ENCODE measurements at regions not wholly inside any gene's neighbourhood (a gene's known extent, or its start where the extent isn't known, plus 50 kb on each side); places are given as distances from the start of the nearest gene placed in this dataset.

DNA sequence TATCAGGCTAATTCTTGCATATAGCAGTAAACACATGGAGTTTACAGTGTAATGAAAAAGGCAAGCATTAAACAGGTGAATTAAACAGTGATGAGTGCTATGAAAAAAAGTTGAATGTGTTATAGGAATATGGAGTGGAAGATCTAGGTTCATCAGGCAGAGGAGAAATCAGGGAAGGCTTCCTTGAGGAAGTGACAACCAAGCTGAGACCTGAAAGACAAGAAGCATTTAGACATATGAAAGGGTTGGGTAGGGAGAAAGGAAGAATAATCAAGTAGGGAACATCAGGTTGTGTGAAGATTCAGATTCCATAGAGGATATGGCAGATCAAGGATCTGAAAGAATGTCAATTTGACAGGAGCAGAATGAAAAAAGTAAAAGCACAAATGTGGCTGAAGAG lies 612.5 kb downstream of the PRELID2 start:
- TF ChIP-seq, protein P1, sequence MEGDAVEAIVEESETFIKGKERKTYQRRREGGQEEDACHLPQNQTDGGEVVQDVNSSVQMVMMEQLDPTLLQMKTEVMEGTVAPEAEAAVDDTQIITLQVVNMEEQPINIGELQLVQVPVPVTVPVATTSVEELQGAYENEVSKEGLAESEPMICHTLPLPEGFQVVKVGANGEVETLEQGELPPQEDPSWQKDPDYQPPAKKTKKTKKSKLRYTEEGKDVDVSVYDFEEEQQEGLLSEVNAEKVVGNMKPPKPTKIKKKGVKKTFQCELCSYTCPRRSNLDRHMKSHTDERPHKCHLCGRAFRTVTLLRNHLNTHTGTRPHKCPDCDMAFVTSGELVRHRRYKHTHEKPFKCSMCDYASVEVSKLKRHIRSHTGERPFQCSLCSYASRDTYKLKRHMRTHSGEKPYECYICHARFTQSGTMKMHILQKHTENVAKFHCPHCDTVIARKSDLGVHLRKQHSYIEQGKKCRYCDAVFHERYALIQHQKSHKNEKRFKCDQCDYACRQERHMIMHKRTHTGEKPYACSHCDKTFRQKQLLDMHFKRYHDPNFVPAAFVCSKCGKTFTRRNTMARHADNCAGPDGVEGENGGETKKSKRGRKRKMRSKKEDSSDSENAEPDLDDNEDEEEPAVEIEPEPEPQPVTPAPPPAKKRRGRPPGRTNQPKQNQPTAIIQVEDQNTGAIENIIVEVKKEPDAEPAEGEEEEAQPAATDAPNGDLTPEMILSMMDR (IDR thresholded peaks at IDR 0.05) = no peak
- no peak for TF ChIP-seq POLR2A (IDR thresholded peaks at IDR 0.05)
- intact Hi-C loops (cut with DNase I) = no loop called here
- Histone ChIP-seq H3K9me3 (no peaks in the 10 kb centered on the region), H3K27ac (no peak overlapping the region), H3K4me1 (no peaks in the 10 kb centered on the region), H3K4me3 (no peak overlapping the region), H3K27me3 (no peaks in the 10 kb centered on the region), H3K36me3 (no peaks in the 10 kb centered on the region)
- no peak for ATAC-seq
- no peak for DNase-seq

DNA sequence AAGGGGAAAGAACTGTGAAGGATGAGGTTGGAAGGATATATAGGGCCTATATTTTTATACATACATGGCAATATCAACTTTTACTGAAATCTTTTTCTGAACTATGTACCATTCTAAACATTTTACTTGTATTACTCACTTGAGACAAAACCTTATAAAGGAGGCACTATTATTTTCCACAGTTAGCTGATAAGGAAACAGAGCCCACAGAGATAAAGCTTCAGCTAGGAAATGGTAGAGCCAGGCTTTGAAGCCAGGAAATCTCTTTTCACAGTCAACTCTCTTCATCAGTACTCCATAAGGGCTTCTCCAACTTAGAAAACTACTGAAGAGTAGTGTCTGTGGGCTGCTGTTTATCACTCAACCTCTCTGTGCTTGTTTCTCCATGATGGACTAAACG lies 613.7 kb downstream of the PRELID2 start:
- Histone ChIP-seq H3K27ac (no peak overlapping the region), H3K27me3 (no peaks in the 10 kb centered on the region), H3K36me3 (no peaks in the 10 kb centered on the region), H3K4me3 (no peak overlapping the region), H3K4me1 (no peaks in the 10 kb centered on the region), H3K9me3 (no peaks in the 10 kb centered on the region)
- DNase-seq (no peak), ATAC-seq (no peak)
- no peak for TF ChIP-seq POLR2A (IDR thresholded peaks at IDR 0.05)
- TF ChIP-seq, protein P1 (IDR thresholded peaks at IDR 0.05) = no peak
- 88 to 96% (median 89%) methylated on average over 1 of the region's 1 CpG for WGBS, 4 donors
- intact Hi-C loops (cut with DNase I) = no loop called here

DNA sequence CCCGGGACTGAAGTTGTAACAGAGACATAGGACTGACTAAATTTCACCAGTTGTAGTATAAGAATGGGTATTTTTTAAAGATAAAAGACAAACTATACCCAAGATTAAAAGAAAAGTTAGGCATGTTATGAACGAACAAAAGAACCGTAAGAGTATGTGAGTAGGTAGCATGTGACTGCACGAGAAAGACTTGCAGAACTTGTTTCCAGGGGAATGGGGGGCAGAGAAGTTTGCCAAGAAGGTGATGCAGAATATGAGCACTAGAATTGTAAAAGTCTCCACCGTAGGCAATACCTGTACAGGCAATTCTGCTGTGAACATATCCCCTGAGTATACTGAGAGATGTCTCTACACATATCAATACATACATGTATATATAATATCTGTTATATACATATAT lies 614.7 kb downstream of the PRELID2 start:
- Histone ChIP-seq H3K27me3 (no peaks in the 10 kb centered on the region), H3K4me3 (no peak overlapping the region), H3K4me1 (no peaks in the 10 kb centered on the region), H3K36me3 (no peaks in the 10 kb centered on the region), H3K27ac (no peak overlapping the region), H3K9me3 (peaks cover 0 to 5% (median 0%) of the 10 kb centered on the region in 12 donors)
- no peak for ATAC-seq
- DNase-seq = no peak
- no peak for TF ChIP-seq POLR2A (IDR thresholded peaks at IDR 0.05)
- TF ChIP-seq, protein P1 (IDR thresholded peaks at IDR 0.05) = no peak
- intact Hi-C loops (cut with DNase I) = no loop called here
- WGBS, 4 donors = 84 to 95% (median 88%) methylated on average over 5 of the region's 5 CpGs

DNA sequence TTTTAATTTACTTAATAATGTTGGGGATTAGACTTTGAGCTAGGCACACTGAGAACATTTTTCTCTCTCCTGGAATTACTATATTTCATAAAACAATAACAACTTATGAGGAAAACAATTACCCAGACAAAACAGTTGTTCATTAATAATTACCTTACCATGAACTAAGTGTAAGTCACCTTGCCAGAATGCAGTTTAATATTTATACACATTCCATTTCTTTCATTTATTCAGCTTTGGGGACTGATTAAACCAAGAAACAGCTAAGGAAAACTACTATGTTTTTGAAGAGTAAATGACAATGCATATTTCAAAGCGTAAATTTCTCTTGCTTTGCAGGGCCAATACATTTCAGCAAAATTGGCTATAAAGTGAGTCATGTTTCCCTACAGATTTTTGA lies 616.2 kb downstream of the PRELID2 start:
- 88 to 94% (median 92%) methylated on average over 1 of the region's 1 CpG for WGBS, 4 donors
- no peak for ATAC-seq
- H3K27ac ChIP-seq = no peak overlapping the region

More for the DNA sequence above, 616.2 kb downstream of the PRELID2 start:
- Histone ChIP-seq H3K36me3 (no peaks in the 10 kb centered on the region), H3K9me3 (peaks cover 0 to 18% (median 5%) of the 10 kb centered on the region in 12 donors), H3K27me3 (no peaks in the 10 kb centered on the region), H3K4me1 (no peaks in the 10 kb centered on the region), H3K4me3 (no peak overlapping the region)
- no peak for DNase-seq
- intact Hi-C loops (cut with DNase I) = no loop called here
- TF ChIP-seq POLR2A (IDR thresholded peaks at IDR 0.05) = no peak
- TF ChIP-seq, protein P1 (IDR thresholded peaks at IDR 0.05) = no peak

Data from heart left ventricle (tissue), 16 donors.